Endodermal cell (in vitro differentiated cells): ENCODE measurements at regions not wholly inside any gene's neighbourhood (a gene's known extent, or its start where the extent isn't known, plus 50 kb on each side); places are given as distances from the start of the nearest gene placed in this dataset.

Source experiments
- DNase-seq: peaks from one replicate; pipeline ENCODE4 v3.0.0-alpha.2; 2017
- H3K27ac ChIP-seq: 2 replicates; pipeline ENCODE4 v1.5.1; 2013; ENCODE audit warnings: mild to moderate bottlenecking, low read depth, low read length, moderate library complexity
- H3K27me3 ChIP-seq: 2 replicates; pipeline ENCODE4 v1.6.1; 2013; ENCODE audit warnings: mild to moderate bottlenecking, low read length, moderate library complexity; ENCODE audit not compliant: insufficient read depth, control insufficient read depth, poor library complexity, severe bottlenecking
- H3K36me3 ChIP-seq: 2 replicates; pipeline ENCODE4 v1.7.0; 2013; ENCODE audit warnings: mild to moderate bottlenecking, low read length, moderate library complexity; ENCODE audit not compliant: control insufficient read depth, insufficient read depth
- H3K4me1 ChIP-seq: one replicate; pipeline ENCODE4 v1.7.0; 2013; ENCODE audit warnings: low read length; ENCODE audit not compliant: control insufficient read depth, insufficient read depth
- H3K4me3 ChIP-seq: 2 replicates; pipeline ENCODE4 v1.5.1; 2013; ENCODE audit warnings: mild to moderate bottlenecking, low read length, moderate library complexity
- H3K9ac ChIP-seq: 2 replicates; pipeline ENCODE4 v1.6.1; 2013; ENCODE audit warnings: mild to moderate bottlenecking, low read length, moderate library complexity; ENCODE audit not compliant: poor library complexity, severe bottlenecking; ENCODE audit errors: extremely low read depth
- H3K9me3 ChIP-seq: 2 replicates; pipeline ENCODE4 v1.6.1; 2013; ENCODE audit warnings: mild to moderate bottlenecking, low read length, moderate library complexity; ENCODE audit not compliant: control insufficient read depth
- H3K27ac Mint-ChIP-seq: 2 replicates; pipeline ENCODE4 v1.8.0; 2020; ENCODE audit warnings: mixed read lengths
- H3K27me3 Mint-ChIP-seq: 2 replicates; pipeline ENCODE4 v1.8.0; 2021; ENCODE audit warnings: mild to moderate bottlenecking, mixed read lengths; ENCODE audit not compliant: insufficient read depth
- H3K36me3 Mint-ChIP-seq: 2 replicates; pipeline ENCODE4 v1.8.0; 2020; ENCODE audit warnings: low read depth, mixed read lengths
- H3K4me1 Mint-ChIP-seq: 2 replicates; pipeline ENCODE4 v1.8.0; 2020; ENCODE audit warnings: mixed read lengths
- H3K4me3 Mint-ChIP-seq: 2 replicates; pipeline ENCODE4 v1.8.0; 2020; ENCODE audit warnings: mild to moderate bottlenecking, moderate library complexity, mixed read lengths
- H3K9me3 Mint-ChIP-seq: 2 replicates; pipeline ENCODE4 v1.8.0; 2020; ENCODE audit warnings: mild to moderate bottlenecking, mixed read lengths
- CTCF ChIP-seq: fragments of 200-600 bp; sonication (generic); conservative IDR thresholded peaks from 2 replicates; pipeline ENCODE4 v1.5.0; 2021; ENCODE audit warnings: antibody characterized with exemption, mild to moderate bottlenecking
- WGBS, 2 experiments: methylation state at CpG; one replicate each; pipeline versions ENCODE4 v1.1.5 to v1.1.7; 2013; ENCODE audit warnings: missing lambda C conversion rate in 2 of 2, mixed read lengths in 1 of 2; ENCODE audit not compliant: insufficient coverage in 1 of 2, insufficient read length in 1 of 2; 5-methylcytosine and 5-hydroxymethylcytosine counted together

DNA sequence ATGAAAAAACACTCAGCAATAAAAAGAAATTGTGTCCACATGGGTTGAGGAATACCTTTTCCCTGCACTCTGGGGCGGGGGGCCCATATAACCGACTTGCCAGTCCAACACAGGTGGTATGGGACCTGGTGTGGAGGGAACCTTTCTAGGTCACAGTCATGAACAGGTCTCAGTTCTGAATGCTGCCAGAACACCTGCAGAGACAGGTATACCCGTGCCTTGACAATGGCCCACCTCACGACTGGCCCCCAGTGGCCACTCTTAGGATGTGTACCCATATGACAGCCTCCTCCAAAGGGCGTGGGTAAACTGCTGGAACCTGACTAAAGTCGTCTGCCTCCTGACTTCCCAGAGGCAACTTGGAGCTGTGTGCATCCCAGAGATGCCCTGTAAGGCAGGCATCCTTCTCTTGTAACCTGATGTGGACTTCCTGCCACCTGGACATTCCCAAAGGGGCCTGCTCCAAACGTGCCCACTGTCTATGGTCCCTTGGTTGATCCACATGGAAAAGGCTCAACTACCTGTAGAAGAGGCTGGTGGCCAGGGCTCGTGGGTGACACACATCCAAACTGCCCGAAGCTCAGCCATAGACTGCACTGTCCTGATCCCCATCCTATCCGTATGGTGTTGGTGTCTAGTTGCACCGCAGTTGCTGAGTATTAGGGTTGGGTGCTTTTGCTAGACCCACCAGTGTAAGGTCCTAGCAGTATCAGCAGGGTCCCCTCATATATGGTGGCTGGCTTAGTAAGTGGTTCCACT is 859.3 kb downstream of the BRD1 start:
- Mint-ChIP-seq H3K4me3 (no peak overlapping the region), H3K36me3 (no peaks in the 10 kb centered on the region), H3K9me3 (no peaks in the 10 kb centered on the region), H3K27me3 (peaks cover 2% of the 10 kb centered on the region), H3K27ac (no peak overlapping the region), H3K4me1 (peaks cover 6% of the 10 kb centered on the region)
- H3K9me3 ChIP-seq: no peaks in the 10 kb centered on the region
- no peak overlapping the region for H3K9ac ChIP-seq
- no peaks in the 10 kb centered on the region for H3K4me1 ChIP-seq
- 55 to 58% methylated on average over 8 to 11 of the region's 11 CpGs for WGBS, 2 experiments
- peak; percentile 88 for TF ChIP-seq CTCF
- H3K27me3 ChIP-seq: no peaks in the 10 kb centered on the region
- H3K36me3 ChIP-seq: no peaks in the 10 kb centered on the region
- H3K4me3 ChIP-seq: no peak overlapping the region
- DNase-seq: peak; percentile 85
- no peak overlapping the region for H3K27ac ChIP-seq

DNA sequence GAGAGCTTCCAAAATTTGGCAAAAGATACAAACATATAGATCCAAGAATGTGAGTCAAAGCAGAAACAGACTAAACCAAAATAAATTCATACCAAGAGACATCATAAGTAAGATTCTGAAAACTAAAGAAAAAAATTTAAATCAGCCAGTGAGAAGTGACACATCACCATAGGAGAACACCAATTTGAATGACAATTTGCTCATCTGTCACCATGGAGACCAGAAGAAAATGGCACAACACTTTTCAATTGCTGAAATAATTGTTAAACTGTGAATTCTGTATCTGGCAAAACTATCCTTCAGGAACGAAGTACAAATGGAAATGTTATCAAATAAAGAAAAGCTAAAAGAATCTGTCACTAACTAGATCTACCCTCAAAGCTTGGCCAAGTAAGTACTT is 864.3 kb downstream of the BRD1 start:
- peaks cover 27% of the 10 kb centered on the region for H3K4me1 Mint-ChIP-seq
- Histone ChIP-seq H3K36me3 (no peaks in the 10 kb centered on the region), H3K9me3 (no peaks in the 10 kb centered on the region), H3K4me1 (peaks cover 9% of the 10 kb centered on the region), H3K4me3 (no peak overlapping the region), H3K27me3 (no peaks in the 10 kb centered on the region), H3K27ac (no peak overlapping the region), H3K9ac (no peak overlapping the region)
- no peaks in the 10 kb centered on the region for H3K9me3 Mint-ChIP-seq
- no peak overlapping the region for H3K4me3 Mint-ChIP-seq
- H3K36me3 Mint-ChIP-seq: no peaks in the 10 kb centered on the region
- no peaks in the 10 kb centered on the region for H3K27me3 Mint-ChIP-seq
- no peak for TF ChIP-seq CTCF
- no peak overlapping the region for H3K27ac Mint-ChIP-seq
- 73% methylated on average over 1 of the region's 1 CpG; no CpG with 5 or more reads in 1 of the 2 experiments for WGBS, 2 experiments
- DNase-seq: no peak

- Histone ChIP-seq H3K36me3 (no peaks in the 10 kb centered on the region), H3K9me3 (no peaks in the 10 kb centered on the region), H3K27me3 (no peaks in the 10 kb centered on the region), H3K4me1 (peaks cover 9% of the 10 kb centered on the region), H3K4me3 (peak overlapping the region; percentile 15), H3K9ac (no peak overlapping the region), H3K27ac (no peak overlapping the region)
- TF ChIP-seq CTCF: no peak
- Mint-ChIP-seq H3K4me3 (no peak overlapping the region), H3K36me3 (no peaks in the 10 kb centered on the region), H3K4me1 (peaks cover 27% of the 10 kb centered on the region), H3K27ac (no peak overlapping the region), H3K27me3 (no peaks in the 10 kb centered on the region), H3K9me3 (no peaks in the 10 kb centered on the region)
- 100% methylated on average over 1 of the region's 2 CpGs; no CpG with 5 or more reads in 1 of the 2 experiments for WGBS, 2 experiments
- no peak for DNase-seq
These were observed 866.0 kb downstream of the BRD1 start for GRCh38 chr22:48961705-48962104.
